Left lung (tissue), 4 donors: ENCODE measurements at regions not wholly inside any gene's neighbourhood (a gene's known extent, or its start where the extent isn't known, plus 50 kb on each side); places are given as distances from the start of the nearest gene placed in this dataset.

Source experiments
- ATAC-seq: fragments of 200-7000 bp; cut with Tn5 transposase; one replicate; pipeline ENCODE4 v1.9.1; 2020; ENCODE audit warnings: moderate library complexity
- DNase-seq, 4 donors: peaks; one replicate each; pipeline ENCODE4 v3.0.0-alpha.2; 2013 to 2020
- H3K27ac ChIP-seq, 2 donors: fragments of 200-600 bp; sonication (generic) in 1 of 2; one replicate each; pipeline versions ENCODE4 v1.5.0 to v1.8.0; 2020 to 2021
- H3K27me3 ChIP-seq, 2 donors: fragments of 200-600 bp; sonication (generic) in 1 of 2; one replicate each; pipeline versions ENCODE4 v1.5.0 to v1.8.0; 2020 to 2021
- H3K36me3 ChIP-seq, 2 donors: fragments of 200-600 bp; sonication (generic) in 1 of 2; one replicate each; pipeline versions ENCODE4 v1.5.0 to v1.8.0; 2020 to 2021
- H3K4me1 ChIP-seq, 2 donors: fragments of 200-600 bp; one replicate each; pipeline ENCODE4 v1.8.0; 2021
- H3K4me3 ChIP-seq, 2 donors: fragments of 200-600 bp; sonication (generic) in 1 of 2; one replicate each; pipeline versions ENCODE4 v1.5.0 to v1.8.0; 2020 to 2021; ENCODE audit warnings: mild to moderate bottlenecking in 1 of 2
- H3K9me3 ChIP-seq, 2 donors: fragments of 200-600 bp; sonication (generic) in 1 of 2; one replicate each; pipeline versions ENCODE4 v1.5.0 to v1.8.0; 2020 to 2021
- CTCF ChIP-seq, 2 donors: fragments of 200-600 bp; sonication (generic) in 1 of 2; IDR thresholded peaks; one replicate each; pipeline versions ENCODE4 v1.5.0 to v1.8.0; 2021; ENCODE audit warnings: antibody characterized with exemption in 2 of 2
- intact Hi-C, 2 donors: fragments of 100-400 bp; cut with DNase I; formaldehyde crosslinking; loops; one replicate each; pipeline versions ENCODE4 v1.11.2 to v1.14.2; 2022
- donor health status: DM: no; HTN: yes; CAD: no.
- donor health status: DM: no; HTN: no; CAD: no.

DNA sequence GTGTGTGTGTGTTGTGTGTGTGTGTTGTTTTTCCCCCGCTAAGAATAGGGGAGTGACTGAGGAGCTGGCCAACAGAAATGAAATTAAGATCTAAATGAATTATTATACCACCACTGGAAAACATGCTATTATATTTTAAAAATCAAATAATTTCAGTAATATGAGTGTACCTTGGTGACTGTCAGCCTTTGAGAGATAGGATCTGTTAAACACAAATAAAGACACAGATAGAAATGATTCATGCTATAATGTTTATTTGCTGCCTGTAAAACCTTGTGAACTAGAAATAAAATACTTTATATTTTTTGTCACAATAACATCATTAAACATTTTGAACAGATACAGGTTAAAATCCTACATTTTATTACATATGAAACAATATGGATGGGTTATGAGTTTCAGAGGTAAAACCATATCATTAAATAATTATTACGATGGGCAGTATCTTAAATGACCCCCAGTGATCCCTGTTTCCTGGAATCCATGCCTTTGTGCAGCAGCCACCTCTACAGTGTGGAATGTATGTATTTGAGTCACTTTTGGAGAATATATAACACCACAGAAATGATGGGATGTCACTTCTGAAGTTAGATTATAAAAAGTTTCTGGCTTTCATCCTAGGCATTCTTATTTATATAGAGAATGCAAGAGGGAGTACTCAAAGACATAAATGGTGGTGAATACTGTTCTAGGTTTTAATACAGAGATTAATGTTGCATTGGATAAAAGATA lies 617.2 kb downstream of the CDH18 start:
- no peak for ATAC-seq
- no peak for DNase-seq
- Histone ChIP-seq H3K27me3 (no peaks in the 10 kb centered on the region), H3K4me3 (no peak overlapping the region), H3K4me1 (no peaks in the 10 kb centered on the region), H3K9me3 (no peaks in the 10 kb centered on the region), H3K27ac (no peak overlapping the region), H3K36me3 (no peaks in the 10 kb centered on the region)
- no peak for TF ChIP-seq CTCF (IDR thresholded peaks at IDR 0.05)
- intact Hi-C loops, result no loop called here

DNA sequence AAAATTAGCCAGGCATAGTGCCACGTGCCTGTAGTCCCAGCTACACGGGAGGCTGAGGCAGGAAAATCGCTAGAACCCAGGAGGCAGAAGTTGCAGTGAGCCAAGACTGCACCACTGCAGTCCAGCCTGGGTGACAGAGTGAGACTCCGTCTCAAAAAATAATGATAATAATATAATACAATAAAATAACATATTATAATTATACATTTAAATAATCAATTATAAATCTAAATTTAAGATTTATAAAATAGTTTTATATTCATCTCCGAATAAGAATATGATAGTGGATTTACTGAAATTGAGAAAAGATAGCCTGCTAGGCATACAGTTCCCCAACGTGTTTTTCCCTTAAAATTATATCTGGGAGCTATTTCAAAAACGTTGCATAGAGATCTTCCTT lies 599.6 kb downstream of the CDH18 start:
- Histone ChIP-seq H3K9me3 (no peaks in the 10 kb centered on the region), H3K27me3 (no peaks in the 10 kb centered on the region), H3K36me3 (no peaks in the 10 kb centered on the region), H3K4me3 (no peak overlapping the region), H3K27ac (no peak overlapping the region), H3K4me1 (no peaks in the 10 kb centered on the region)
- intact Hi-C loops, result no loop called here
- DNase-seq (no peak), ATAC-seq (no peak)
- no peak for TF ChIP-seq CTCF (IDR thresholded peaks at IDR 0.05)

GRCh38 chr5:19401032-19401431 lies 587.0 kb downstream of the CDH18 start:
- H3K27ac ChIP-seq, result no peak overlapping the region
- no peaks in the 10 kb centered on the region for H3K27me3 ChIP-seq
- ATAC-seq, result no peak
- DNase-seq, result no peak
- TF ChIP-seq CTCF (IDR thresholded peaks at IDR 0.05), result no peak
- intact Hi-C loops, result no loop called here
- H3K4me1 ChIP-seq, result no peaks in the 10 kb centered on the region
- H3K36me3 ChIP-seq, result no peaks in the 10 kb centered on the region
- no peak overlapping the region for H3K4me3 ChIP-seq
- H3K9me3 ChIP-seq, result peaks cover 0 to 6% of the 10 kb centered on the region in 2 donors

GRCh38 chr5:19406576-19407365 lies 581.2 kb downstream of the CDH18 start:
- no peak overlapping the region for H3K4me3 ChIP-seq
- H3K9me3 ChIP-seq, result peaks cover 0 to 21% of the 10 kb centered on the region in 2 donors
- no peaks in the 10 kb centered on the region for H3K4me1 ChIP-seq
- intact Hi-C loops, result no loop called here
- TF ChIP-seq CTCF (IDR thresholded peaks at IDR 0.05), result no peak
- ATAC-seq (no peak), DNase-seq (no peak)
- no peak overlapping the region for H3K27ac ChIP-seq
- no peaks in the 10 kb centered on the region for H3K36me3 ChIP-seq
- H3K27me3 ChIP-seq, result no peaks in the 10 kb centered on the region

DNA sequence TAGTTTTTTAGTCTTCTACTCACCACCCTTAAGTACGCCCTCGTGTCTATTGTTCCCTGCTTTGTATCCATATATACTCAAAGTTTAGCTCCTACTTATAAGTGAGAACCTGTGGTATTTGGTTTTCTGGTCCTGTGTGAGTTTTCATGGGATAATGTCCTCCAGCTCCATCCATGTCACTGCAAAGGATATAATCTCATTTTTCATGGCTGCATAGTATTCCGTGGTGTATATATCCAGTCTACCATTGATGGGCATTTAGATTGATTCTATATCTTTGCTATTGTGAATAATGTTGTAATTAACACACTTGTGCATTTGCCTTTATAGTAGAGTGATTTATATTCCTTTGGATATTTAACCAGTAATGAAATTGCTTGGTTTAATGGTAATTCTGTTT lies 579.9 kb downstream of the CDH18 start:
- no peaks in the 10 kb centered on the region for H3K27me3 ChIP-seq
- peaks cover 0 to 21% of the 10 kb centered on the region in 2 donors for H3K9me3 ChIP-seq
- intact Hi-C loops, result no loop called here
- ATAC-seq, result no peak
- TF ChIP-seq CTCF (IDR thresholded peaks at IDR 0.05), result no peak
- no peaks in the 10 kb centered on the region for H3K36me3 ChIP-seq
- H3K4me3 ChIP-seq, result no peak overlapping the region
- no peak for DNase-seq
- no peaks in the 10 kb centered on the region for H3K4me1 ChIP-seq
- no peak overlapping the region for H3K27ac ChIP-seq
